ENCODE measurements at regions not wholly inside any gene's neighbourhood (a gene's known extent, or its start where the extent isn't known, plus 50 kb on each side); places are given as distances from the start of the nearest gene placed in this dataset.
A peak's percentile ranks its signal among the peaks of the same experiment; 100 is the strongest.

- Mint-ChIP-seq H3K4me3 (no peak overlapping the region), H3K4me1 (ENCODE audit: unreplicated experiment) (peaks cover 6% of the 10 kb centered on the region), H3K9me3 (no peaks in the 10 kb centered on the region), H3K36me3 (no peaks in the 10 kb centered on the region), H3K27ac (no peak overlapping the region), H3K27me3 (no peaks in the 10 kb centered on the region)
- no peak for TF ChIP-seq CTCF (conservative IDR thresholded peaks at IDR 0.05)
- DNase-seq (ENCODE audit: extremely low spot score, unreplicated experiment): no peak
These were observed 1986.1 kb downstream of the ARAP2 start for GRCh38 chr4:34258176-34258575.

- no peak overlapping the region for H3K27ac Mint-ChIP-seq
- no peak overlapping the region for H3K4me3 Mint-ChIP-seq
- H3K27me3 Mint-ChIP-seq: no peaks in the 10 kb centered on the region
- no peak for DNase-seq (ENCODE audit: extremely low spot score, unreplicated experiment)
- peaks cover 6% of the 10 kb centered on the region for H3K4me1 Mint-ChIP-seq (ENCODE audit: unreplicated experiment)
- TF ChIP-seq CTCF (conservative IDR thresholded peaks at IDR 0.05): no peak
- no peaks in the 10 kb centered on the region for H3K36me3 Mint-ChIP-seq
- peaks cover 5% of the 10 kb centered on the region for H3K9me3 Mint-ChIP-seq
These were observed 1982.5 kb downstream of the ARAP2 start for GRCh38 chr4:34261799-34262314.

- no peak for DNase-seq (ENCODE audit: extremely low spot score, unreplicated experiment)
- Mint-ChIP-seq H3K4me3 (no peak overlapping the region), H3K9me3 (peaks cover 7% of the 10 kb centered on the region), H3K27ac (no peak overlapping the region), H3K4me1 (ENCODE audit: unreplicated experiment) (no peaks in the 10 kb centered on the region), H3K36me3 (no peaks in the 10 kb centered on the region), H3K27me3 (no peaks in the 10 kb centered on the region)
- TF ChIP-seq CTCF (conservative IDR thresholded peaks at IDR 0.05): no peak
These were observed 1974.7 kb downstream of the ARAP2 start for GRCh38 chr4:34269613-34270012.

GRCh38 chr4:34271479-34272355, 1972.6 kb downstream of the ARAP2 start:
- peak overlapping the region; percentile 1 for H3K27ac Mint-ChIP-seq
- H3K27me3 Mint-ChIP-seq: no peaks in the 10 kb centered on the region
- H3K4me3 Mint-ChIP-seq: no peak overlapping the region
- no peak for DNase-seq (ENCODE audit: extremely low spot score, unreplicated experiment)
- no peak for TF ChIP-seq CTCF (conservative IDR thresholded peaks at IDR 0.05)
- peaks cover 9% of the 10 kb centered on the region for H3K9me3 Mint-ChIP-seq
- no peaks in the 10 kb centered on the region for H3K36me3 Mint-ChIP-seq
- H3K4me1 Mint-ChIP-seq (ENCODE audit: unreplicated experiment): no peaks in the 10 kb centered on the region

- TF ChIP-seq CTCF (conservative IDR thresholded peaks at IDR 0.05): no peak
- no peak for DNase-seq (ENCODE audit: extremely low spot score, unreplicated experiment)
- no peaks in the 10 kb centered on the region for H3K4me1 Mint-ChIP-seq (ENCODE audit: unreplicated experiment)
- H3K36me3 Mint-ChIP-seq: no peaks in the 10 kb centered on the region
- H3K4me3 Mint-ChIP-seq: no peak overlapping the region
- no peak overlapping the region for H3K27ac Mint-ChIP-seq
- peaks cover 7% of the 10 kb centered on the region for H3K9me3 Mint-ChIP-seq
- H3K27me3 Mint-ChIP-seq: no peaks in the 10 kb centered on the region
These were observed 1965.3 kb downstream of the ARAP2 start for GRCh38 chr4:34279011-34279410.

All from type B pancreatic cell (in vitro differentiated cells).